ENCODE measurements at regions not wholly inside any gene's neighbourhood (a gene's known extent, or its start where the extent isn't known, plus 50 kb on each side); places are given as distances from the start of the nearest gene placed in this dataset.

- Histone ChIP-seq H3K79me2 (ENCODE audit: control insufficient read depth, insufficient read depth, low read length) (no peaks in the 10 kb centered on the region), H3K4me2 (ENCODE audit: control insufficient read depth, extremely low read depth, insufficient read depth, low read depth, low read length) (peak overlapping the region; percentile 47), H3K27me3 (ENCODE audit: control insufficient read depth, extremely low read depth, insufficient read depth, low read length) (no peaks in the 10 kb centered on the region), H3K9ac (ENCODE audit: control insufficient read depth, extremely low read depth, insufficient read depth, low read length) (no peak overlapping the region), H3K4me3 (ENCODE audit: control insufficient read depth in 2 of 3, extremely low read depth in 1 of 3, insufficient read depth in 2 of 3, low read depth in 1 of 3, low read length in 3 of 3) (no peak overlapping the region), H3K9me3 (ENCODE audit: control insufficient read depth, low read depth, low read length) (no peaks in the 10 kb centered on the region), H4K20me1 (ENCODE audit: control insufficient read depth, extremely low read depth, insufficient read depth, low read length) (no peaks in the 10 kb centered on the region), H3K27ac (ENCODE audit: control insufficient read depth, insufficient read depth, low read length) (no peak overlapping the region), H3K9me1 (ENCODE audit: control insufficient read depth, extremely low read depth, insufficient read depth, low read length) (no peaks in the 10 kb centered on the region), H2AFZ (ENCODE audit: control insufficient read depth, low read length) (no peak overlapping the region), H3K4me1 (ENCODE audit: control insufficient read depth, extremely low read depth, insufficient read depth, low read length) (peaks cover 13% of the 10 kb centered on the region), H3K36me3 (ENCODE audit: control insufficient read depth in 2 of 2, extremely low read depth in 1 of 2, insufficient read depth in 2 of 2, low read length in 2 of 2) (no peaks in the 10 kb centered on the region)
- FAIRE-seq (peak; percentile 71), DNase-seq (ENCODE audit: low read depth, low spot score) (no peak)
- dilution Hi-C loops (cut with MboI; ENCODE audit: extremely low pct_ligation_motif_present, low sequenced_read_pairs), result no loop called here
- no peak for TF ChIP-seq CTCF (optimal IDR thresholded peaks at IDR 0.05 in 1 of 3, IDR thresholded peaks at IDR 0.05 in 1 of 3, conservative IDR thresholded peaks at IDR 0.05 in 1 of 3; ENCODE audit: extremely low read depth in 1 of 3, insufficient read depth in 2 of 3, low read length in 3 of 3)
- TF ChIP-seq EZH2 (IDR thresholded peaks at IDR 0.05; ENCODE audit: low read length), result no peak
Measured at GRCh38 chr6:7475081-7475480, 66.4 kb upstream of the DSP start.

- Histone ChIP-seq H3K27ac (ENCODE audit: control insufficient read depth, insufficient read depth, low read length) (peak overlapping the region; percentile 89), H3K4me2 (ENCODE audit: control insufficient read depth, extremely low read depth, insufficient read depth, low read depth, low read length) (peak overlapping the region; percentile 79), H3K79me2 (ENCODE audit: control insufficient read depth, insufficient read depth, low read length) (no peaks in the 10 kb centered on the region), H3K9me1 (ENCODE audit: control insufficient read depth, extremely low read depth, insufficient read depth, low read length) (no peaks in the 10 kb centered on the region), H3K9ac (ENCODE audit: control insufficient read depth, extremely low read depth, insufficient read depth, low read length) (peak overlapping the region; percentile 73), H4K20me1 (ENCODE audit: control insufficient read depth, extremely low read depth, insufficient read depth, low read length) (no peaks in the 10 kb centered on the region), H3K9me3 (ENCODE audit: control insufficient read depth, low read depth, low read length) (no peaks in the 10 kb centered on the region), H3K4me3 (ENCODE audit: control insufficient read depth in 2 of 3, extremely low read depth in 1 of 3, insufficient read depth in 2 of 3, low read depth in 1 of 3, low read length in 3 of 3) (peak overlapping the region in 2 of 3 experiments; percentile 21 to 38), H2AFZ (ENCODE audit: control insufficient read depth, low read length) (no peak overlapping the region), H3K4me1 (ENCODE audit: control insufficient read depth, extremely low read depth, insufficient read depth, low read length) (peaks cover 23% of the 10 kb centered on the region), H3K36me3 (ENCODE audit: control insufficient read depth in 2 of 2, extremely low read depth in 1 of 2, insufficient read depth in 2 of 2, low read length in 2 of 2) (no peaks in the 10 kb centered on the region), H3K27me3 (ENCODE audit: control insufficient read depth, extremely low read depth, insufficient read depth, low read length) (no peaks in the 10 kb centered on the region)
- DNase-seq (ENCODE audit: low read depth, low spot score), result peak; percentile 100
- dilution Hi-C loops (cut with MboI; ENCODE audit: extremely low pct_ligation_motif_present, low sequenced_read_pairs), result no loop called here
- TF ChIP-seq CTCF (optimal IDR thresholded peaks at IDR 0.05 in 1 of 3, IDR thresholded peaks at IDR 0.05 in 1 of 3, conservative IDR thresholded peaks at IDR 0.05 in 1 of 3; ENCODE audit: extremely low read depth in 1 of 3, insufficient read depth in 2 of 3, low read length in 3 of 3), result no peak
- no peak for TF ChIP-seq EZH2 (IDR thresholded peaks at IDR 0.05; ENCODE audit: low read length)
- peak; percentile 97 for FAIRE-seq
Measured at GRCh38 chr6:7479801-7480266, 61.6 kb upstream of the DSP start.

Measured in keratinocyte (primary cell).